ENCODE measurements at regions not wholly inside any gene's neighbourhood (a gene's known extent, or its start where the extent isn't known, plus 50 kb on each side); places are given as distances from the start of the nearest gene placed in this dataset.

- DNase-seq = no peak
- in situ Hi-C loops (cut with HindIII; ENCODE audit: low pct_ligation_motif_present, low pct_unique_long_range_greater_than_20kb, low sequenced_read_pairs) = no loop called here
Measured at GRCh38 chr15:31265871-31266711, 60.5 kb upstream of the KLF13 start.

DNA sequence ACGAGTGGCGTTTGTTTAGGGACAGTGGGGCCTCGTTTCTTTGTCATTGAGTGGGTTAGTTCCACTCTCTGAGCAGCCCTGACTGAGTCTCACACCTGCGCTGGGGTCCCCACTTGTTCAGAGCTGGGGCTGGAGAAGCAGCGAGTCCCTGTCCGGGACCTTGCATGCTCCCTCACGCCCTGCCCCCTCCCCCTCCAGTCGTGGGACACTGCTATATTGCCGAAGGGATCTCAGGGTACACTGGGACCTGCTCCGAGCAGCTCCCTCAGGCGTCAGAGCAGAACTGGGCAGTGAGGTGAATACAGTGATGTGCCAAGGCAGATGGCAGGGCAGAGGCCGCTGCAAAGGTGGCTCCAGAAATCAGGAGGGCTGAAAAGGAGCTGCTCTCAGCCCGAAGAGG is 59.9 kb upstream of the KLF13 start:
- in situ Hi-C loops (cut with HindIII; ENCODE audit: low pct_ligation_motif_present, low pct_unique_long_range_greater_than_20kb, low sequenced_read_pairs) = no loop called here

GRCh38 chr15:31267161-31268107 is 59.2 kb upstream of the KLF13 start:
- no peak for DNase-seq
- in situ Hi-C loops (cut with HindIII; ENCODE audit: low pct_ligation_motif_present, low pct_unique_long_range_greater_than_20kb, low sequenced_read_pairs) = no loop called here

More for the DNA sequence above, 59.9 kb upstream of the KLF13 start:
- DNase-seq = no peak

DNA sequence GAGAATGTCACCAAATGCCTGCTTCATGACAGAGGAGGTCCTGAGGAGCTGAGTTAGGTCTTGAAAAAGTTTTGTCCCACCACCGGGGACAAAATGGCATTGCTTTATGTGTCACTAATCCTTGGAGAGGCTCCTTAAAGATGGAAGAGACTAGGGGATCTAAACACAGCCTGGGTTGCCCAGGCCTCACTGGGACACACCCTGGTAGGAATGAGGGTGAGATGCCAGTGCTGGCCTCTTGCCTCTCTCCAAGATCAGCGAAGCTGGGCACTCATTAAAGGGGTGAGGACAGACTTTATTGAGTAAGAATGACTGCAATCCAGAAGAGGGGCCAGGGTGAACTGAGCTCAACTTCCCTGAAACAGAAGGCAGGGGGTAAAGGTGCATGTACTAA is 58.5 kb upstream of the KLF13 start:
- in situ Hi-C loops (cut with HindIII; ENCODE audit: low pct_ligation_motif_present, low pct_unique_long_range_greater_than_20kb, low sequenced_read_pairs) = no loop called here
- no peak for DNase-seq

DNA sequence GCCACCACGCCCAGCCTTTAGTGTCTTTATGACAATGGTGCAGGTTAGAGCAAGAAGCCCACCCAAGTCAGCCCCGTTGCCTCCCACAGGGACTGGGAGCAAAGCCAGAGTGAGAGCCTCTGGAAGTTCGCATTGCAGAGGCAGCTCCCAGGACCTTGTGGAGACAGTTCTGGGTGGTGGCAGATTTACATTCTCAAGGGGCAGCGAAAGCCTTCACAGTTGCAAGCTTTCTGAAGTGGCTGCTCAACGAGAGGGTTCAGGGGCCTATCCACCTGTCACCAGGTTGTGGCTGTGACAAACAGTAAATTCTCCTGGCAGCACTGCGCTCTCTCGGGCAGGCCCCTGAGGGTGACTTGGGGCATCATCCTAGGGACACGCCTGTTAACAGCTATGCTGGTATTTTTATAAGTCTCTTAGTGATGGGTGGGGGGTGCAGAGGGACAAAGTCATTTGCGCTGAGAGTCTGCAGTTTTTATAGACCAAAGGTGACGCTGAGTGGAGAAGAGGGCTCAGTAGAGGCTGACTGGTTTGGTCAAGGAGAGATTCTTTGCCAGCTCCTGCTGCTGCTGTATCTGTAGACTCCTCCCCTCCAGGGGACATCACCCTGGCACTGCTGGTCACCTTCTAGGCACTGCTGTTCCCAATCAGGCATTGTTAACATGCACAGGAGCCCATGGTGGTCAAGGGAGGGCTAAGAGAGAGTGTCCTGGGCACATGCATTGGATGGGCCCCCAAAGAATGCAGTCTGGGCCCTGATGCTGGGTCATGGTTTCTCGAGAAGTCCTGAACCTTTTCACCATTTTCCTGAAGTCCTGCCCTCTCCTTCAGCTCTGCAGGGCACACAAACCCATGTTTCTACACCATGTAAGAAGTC is 57.5 kb upstream of the KLF13 start:
- no peak for DNase-seq
- in situ Hi-C loops (cut with HindIII; ENCODE audit: low pct_ligation_motif_present, low pct_unique_long_range_greater_than_20kb, low sequenced_read_pairs) = no loop called here

- in situ Hi-C loops (cut with HindIII; ENCODE audit: low pct_ligation_motif_present, low pct_unique_long_range_greater_than_20kb, low sequenced_read_pairs) = no loop called here
- no peak for DNase-seq
Measured at GRCh38 chr15:31269816-31270575, 56.6 kb upstream of the KLF13 start.

DNA sequence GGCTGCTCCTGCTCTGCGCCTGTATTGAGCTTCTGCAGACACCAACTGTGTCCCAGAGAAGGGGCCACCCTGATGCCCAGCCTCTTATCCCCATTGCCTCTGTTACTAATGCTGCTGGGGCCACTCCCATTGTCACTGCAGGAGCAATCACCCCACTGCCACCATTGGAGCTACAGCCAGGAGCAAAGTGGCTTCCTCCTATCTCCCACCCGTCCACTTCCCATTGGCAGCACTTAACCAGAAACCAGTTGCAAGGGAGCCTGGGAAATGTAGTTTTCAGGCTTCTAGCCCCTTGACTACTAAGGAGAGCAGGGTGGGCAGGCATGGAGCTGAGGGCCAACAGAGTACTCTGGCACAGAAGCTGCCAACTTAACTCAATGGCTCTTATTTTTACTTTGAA is 55.9 kb upstream of the KLF13 start:
- in situ Hi-C loops (cut with HindIII; ENCODE audit: low pct_ligation_motif_present, low pct_unique_long_range_greater_than_20kb, low sequenced_read_pairs) = no loop called here
- DNase-seq = no peak

GRCh38 chr15:31271224-31271635 is 55.4 kb upstream of the KLF13 start:
- no peak for DNase-seq
- in situ Hi-C loops (cut with HindIII; ENCODE audit: low pct_ligation_motif_present, low pct_unique_long_range_greater_than_20kb, low sequenced_read_pairs) = no loop called here

DNA sequence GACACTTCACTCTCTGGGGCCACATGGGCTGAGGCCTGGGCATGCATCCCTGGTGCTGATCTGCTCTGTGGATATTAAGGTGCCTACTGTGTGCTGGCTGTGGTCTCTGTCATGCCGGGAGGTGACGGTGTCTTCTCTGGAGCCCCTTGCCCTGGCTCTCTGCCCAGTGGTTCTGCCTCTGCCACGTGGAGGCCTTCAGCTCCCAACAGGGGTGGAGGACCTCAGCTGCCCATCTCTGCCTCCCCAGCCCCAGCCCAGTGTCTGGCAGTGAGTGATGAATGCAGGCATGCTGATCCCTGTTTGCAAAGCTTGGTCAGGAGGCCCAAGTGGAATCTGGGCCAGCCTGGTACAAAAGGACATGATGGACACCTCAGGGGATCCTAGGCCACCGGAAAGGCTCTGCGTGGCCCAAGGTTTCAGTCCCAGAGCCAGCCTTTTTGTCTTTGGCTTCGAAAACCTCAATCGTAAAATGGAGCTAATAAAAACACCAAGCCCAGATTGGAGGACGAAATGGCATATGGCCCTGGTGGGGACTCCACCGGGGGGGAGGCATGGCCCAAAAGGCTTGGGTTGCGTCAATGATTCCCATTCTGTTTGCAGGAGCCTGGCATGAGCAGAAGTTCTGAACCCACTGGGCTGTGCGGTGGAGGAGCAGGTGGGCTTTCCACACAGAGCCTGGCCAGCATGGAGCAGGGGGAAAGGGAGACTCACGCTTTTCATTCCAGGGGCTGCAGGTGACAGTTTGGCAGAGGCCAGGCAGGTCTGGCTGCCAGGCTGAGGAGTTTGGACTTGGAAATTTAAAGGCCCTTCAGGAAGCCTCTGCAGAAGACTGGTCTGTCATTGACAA is 54.7 kb upstream of the KLF13 start:
- in situ Hi-C loops (cut with HindIII; ENCODE audit: low pct_ligation_motif_present, low pct_unique_long_range_greater_than_20kb, low sequenced_read_pairs) = no loop called here

GRCh38 chr15:31272558-31273257 is 53.9 kb upstream of the KLF13 start:
- in situ Hi-C loops (cut with HindIII; ENCODE audit: low pct_ligation_motif_present, low pct_unique_long_range_greater_than_20kb, low sequenced_read_pairs) = no loop called here

More for the DNA sequence above, 54.7 kb upstream of the KLF13 start:
- DNase-seq = no peak

DNA sequence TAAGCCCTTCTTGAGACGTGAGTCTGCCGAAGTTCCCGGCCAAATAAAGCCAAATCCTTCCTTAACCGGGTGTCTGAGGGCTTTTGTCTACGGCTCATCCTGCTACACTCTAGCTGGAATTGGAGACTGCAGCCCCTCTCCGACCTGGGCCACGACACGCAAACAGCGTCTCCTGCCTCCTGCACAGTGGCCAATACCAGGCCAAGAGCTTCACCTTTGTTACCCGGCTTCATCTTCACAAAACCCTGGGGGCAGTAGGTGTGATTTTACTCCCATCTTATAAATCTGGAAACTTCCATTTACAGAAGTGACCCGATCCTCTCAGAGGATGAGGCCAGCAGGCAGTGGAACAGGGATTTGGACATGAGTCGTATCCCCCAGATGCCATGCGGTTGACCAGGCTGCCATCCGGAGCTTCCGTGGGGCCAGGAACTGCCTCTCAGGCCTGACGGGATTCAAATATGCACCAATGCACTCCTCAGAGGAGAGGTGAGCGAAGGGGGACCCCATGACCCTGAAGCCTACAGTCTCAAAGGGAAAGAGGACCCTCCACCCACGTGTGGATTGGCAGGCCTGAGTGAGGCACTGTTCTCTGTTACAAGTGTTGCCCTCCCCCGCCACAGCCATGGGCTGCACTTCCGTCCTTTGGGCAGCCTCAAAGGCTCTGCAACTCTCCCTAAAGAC is 53.2 kb upstream of the KLF13 start:
- no peak for DNase-seq

More at GRCh38 chr15:31272558-31273257, 53.9 kb upstream of the KLF13 start:
- no peak for DNase-seq

DNA sequence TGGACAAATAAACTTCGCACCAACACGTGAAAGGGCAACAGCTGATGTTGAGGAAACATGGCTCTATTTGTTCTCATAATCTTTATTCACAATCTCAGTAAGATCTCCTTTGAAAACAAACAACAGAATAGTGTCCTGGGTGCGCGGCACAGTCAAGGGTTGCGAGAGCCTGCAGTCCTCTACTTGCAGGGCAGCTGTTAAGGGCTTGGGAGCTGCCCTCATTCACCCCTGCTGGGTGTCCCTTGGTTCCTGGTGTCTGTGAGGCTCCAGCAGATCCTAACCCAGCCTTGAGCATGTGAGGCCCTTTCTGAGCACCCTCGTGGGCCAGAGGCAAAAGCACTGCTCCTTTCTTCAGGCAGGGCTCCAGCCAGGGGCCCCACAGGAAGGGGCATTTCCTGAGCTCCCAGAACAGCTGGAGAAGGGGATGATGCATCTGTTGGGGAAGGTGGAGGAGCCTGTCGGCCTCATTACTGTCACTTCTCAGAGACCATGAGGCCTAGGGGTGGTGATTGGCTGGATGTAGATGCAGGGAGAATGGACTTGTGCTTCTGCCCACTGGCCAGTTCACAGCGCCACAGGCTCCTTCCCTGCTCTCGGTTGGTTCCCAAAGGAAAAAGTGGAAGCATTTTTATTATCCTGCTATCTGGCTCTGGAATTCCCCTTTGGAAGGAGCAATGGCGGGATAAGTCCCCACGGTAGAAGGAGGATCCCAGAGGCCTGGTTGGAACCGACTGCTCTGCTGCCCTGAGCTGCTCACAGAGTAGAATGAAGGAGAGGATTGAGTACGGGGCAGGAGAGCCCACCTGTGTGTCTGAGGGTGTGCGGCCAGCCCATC is 51.9 kb upstream of the KLF13 start:
- in situ Hi-C loops (cut with HindIII; ENCODE audit: low pct_ligation_motif_present, low pct_unique_long_range_greater_than_20kb, low sequenced_read_pairs) = no loop called here
- no peak for DNase-seq

More for the DNA sequence above, 53.2 kb upstream of the KLF13 start:
- in situ Hi-C loops (cut with HindIII; ENCODE audit: low pct_ligation_motif_present, low pct_unique_long_range_greater_than_20kb, low sequenced_read_pairs) = no loop called here

- in situ Hi-C loops (cut with HindIII; ENCODE audit: low pct_ligation_motif_present, low pct_unique_long_range_greater_than_20kb, low sequenced_read_pairs) = no loop called here
- DNase-seq = no peak
Measured at GRCh38 chr15:31275331-31276262, 51.0 kb upstream of the KLF13 start.

- in situ Hi-C loops (cut with HindIII; ENCODE audit: low pct_ligation_motif_present, low pct_unique_long_range_greater_than_20kb, low sequenced_read_pairs) = no loop called here
- no peak for DNase-seq
Measured at GRCh38 chr15:31276596-31277298, 49.9 kb upstream of the KLF13 start.
